Heart right ventricle (tissue), 16 donors: ENCODE measurements at regions not wholly inside any gene's neighbourhood (a gene's known extent, or its start where the extent isn't known, plus 50 kb on each side); places are given as distances from the start of the nearest gene placed in this dataset.

Source experiments
- ATAC-seq, 8 donors: fragments of 200-7000 bp; cut with Tn5 transposase; one replicate each; pipeline ENCODE4 v1.9.1; 2020; ENCODE audit warnings: mild to moderate bottlenecking in 8 of 8, moderate library complexity in 8 of 8, moderate number of reproducible peaks in 1 of 8
- DNase-seq, 2 donors: peaks; one replicate each; pipeline ENCODE4 v3.0.0-alpha.2; 2020
- H3K27ac ChIP-seq, 10 donors: fragments of 200-600 bp; sonication (generic) in 2 of 10; one replicate each; pipeline versions ENCODE4 v1.5.0 to v1.8.0; 2020 to 2022; ENCODE audit warnings: mild to moderate bottlenecking in 3 of 10
- H3K27me3 ChIP-seq, 7 donors: fragments of 200-600 bp; one replicate each; pipeline ENCODE4 v1.8.0; 2021 to 2022; ENCODE audit warnings: mild to moderate bottlenecking in 2 of 7
- H3K36me3 ChIP-seq, 9 donors: fragments of 200-600 bp; sonication (generic) in 1 of 9; one replicate each; pipeline versions ENCODE4 v1.5.0 to v1.8.0; 2020 to 2022; ENCODE audit warnings: mild to moderate bottlenecking in 2 of 9
- H3K4me1 ChIP-seq, 9 donors: fragments of 200-600 bp; sonication (generic) in 1 of 9; one replicate each; pipeline versions ENCODE4 v1.5.0 to v1.8.0; 2020 to 2022; ENCODE audit warnings: mild to moderate bottlenecking in 4 of 9
- H3K4me3 ChIP-seq, 10 donors: fragments of 200-600 bp; sonication (generic) in 2 of 10; one replicate each; pipeline versions ENCODE4 v1.5.0 to v1.8.0; 2020 to 2022; ENCODE audit warnings: mild to moderate bottlenecking in 7 of 10, moderate library complexity in 2 of 10
- H3K9me3 ChIP-seq, 11 donors: fragments of 200-600 bp in 10 of 11; sonication (generic) in 2 of 11; one replicate each; pipeline versions ENCODE4 v1.5.0 to v1.8.0; 2013 to 2022; ENCODE audit warnings: mild to moderate bottlenecking in 2 of 11, control low read depth in 1 of 11, moderate library complexity in 1 of 11
- CTCF ChIP-seq, 9 donors: fragments of 200-600 bp; sonication (generic) in 2 of 9; IDR thresholded peaks; one replicate each; pipeline versions ENCODE4 v1.5.0 to v1.8.0; 2021 to 2022; ENCODE audit warnings: antibody characterized with exemption in 9 of 9, mild to moderate bottlenecking in 5 of 9, moderate library complexity in 1 of 9
- WGBS, 2 donors: extraction: QIAGEN DNeasy Blood & Tissue Kit; methylation state at CpG; one replicate each; pipeline ENCODE4 v1.1.7; 2013; ENCODE audit warnings: inconsistent platforms in 1 of 2; 5-methylcytosine and 5-hydroxymethylcytosine counted together
- intact Hi-C, 10 donors: fragments of 100-400 bp; cut with DNase I; formaldehyde crosslinking; loops; one replicate each; pipeline versions ENCODE4 v1.11.1 to v1.14.2; 2022
- donor health status: Arrhythmogenic right ventricular cardiomyopathy.
- donor health status: ischemic (EF 13 %, LVEDD 7.1; RV severe dilation, severe dysfunction).
- donor health status: healthy with polysubstance abuse.
- donor health status: DM: no; HTN: yes; CAD: no.
- donor health status: DM: no; HTN: no; CAD: no.
- donor health status: ischemic (EF 25% LVEDD 6.9; RV normal size, moderate dysfunction).
- donor health status: ischemic (EF 25% LVEDD 5.7; RV mildly dilated, moderate dysfunction).
- donor health status: healthy.
- donor health status: DM: yes; HTN: yes; CAD: no.
- donor health status: Ischemic cardiomyopathy.
- donor health status: ischemic (EF 35%, LVEDD 5.7; RV mildly dilated, moderate dysfunction).
- donor health status: nonischemic (EF 11% LVEDD 7.7; RV severe dilation, severe dysfunction).
- donor health status: DM: yes; HTN: yes; CAD: no.
- donor health status: PGD.
- donor health status: ischemic (EF 29% LVEDD 5.4; RV normal size, mild dysfunction).
- donor health status: nonischemic (EF 23%, LVEDD 6.1; RV moderate dilation, normal function).

GRCh38 chr16:52725461-52725860 lies 178.5 kb upstream of the TOX3 start:
- no peaks in the 10 kb centered on the region for H3K36me3 ChIP-seq
- no peak overlapping the region for H3K27ac ChIP-seq
- no peaks in the 10 kb centered on the region for H3K9me3 ChIP-seq
- DNase-seq (no peak), ATAC-seq (no peak)
- H3K4me1 ChIP-seq: no peaks in the 10 kb centered on the region
- H3K4me3 ChIP-seq: no peak overlapping the region
- 95 to 96% methylated on average over 1 of the region's 1 CpG for WGBS, 2 donors
- TF ChIP-seq CTCF (IDR thresholded peaks at IDR 0.05): no peak
- H3K27me3 ChIP-seq: peaks cover 0 to 6% (median 0%) of the 10 kb centered on the region in 7 donors
- intact Hi-C loops: no loop called here

GRCh38 chr16:52725043-52725442 lies 178.1 kb upstream of the TOX3 start:
- no peak for ATAC-seq
- TF ChIP-seq CTCF (IDR thresholded peaks at IDR 0.05): no peak
- intact Hi-C loops: no loop called here

GRCh38 chr16:52721331-52721730 lies 174.4 kb upstream of the TOX3 start:
- Histone ChIP-seq H3K9me3 (no peaks in the 10 kb centered on the region), H3K27ac (no peak overlapping the region), H3K4me3 (no peak overlapping the region), H3K4me1 (no peaks in the 10 kb centered on the region), H3K27me3 (no peaks in the 10 kb centered on the region), H3K36me3 (no peaks in the 10 kb centered on the region)
- ATAC-seq: no peak
- 49 to 61% methylated on average over 6 of the region's 6 CpGs for WGBS, 2 donors
- intact Hi-C loops: no loop called here
- DNase-seq: no peak
- TF ChIP-seq CTCF (IDR thresholded peaks at IDR 0.05): no peak

More at GRCh38 chr16:52725043-52725442, 178.1 kb upstream of the TOX3 start:
- no peaks in the 10 kb centered on the region for H3K4me1 ChIP-seq
- H3K27me3 ChIP-seq: peaks cover 0 to 6% (median 0%) of the 10 kb centered on the region in 7 donors
- H3K36me3 ChIP-seq: no peaks in the 10 kb centered on the region
- 81 to 83% methylated on average over 3 of the region's 3 CpGs for WGBS, 2 donors
- no peak overlapping the region for H3K4me3 ChIP-seq
- DNase-seq: no peak
- H3K27ac ChIP-seq: no peak overlapping the region
- H3K9me3 ChIP-seq: no peaks in the 10 kb centered on the region

GRCh38 chr16:52718046-52718445 lies 171.1 kb upstream of the TOX3 start:
- H3K9me3 ChIP-seq: no peaks in the 10 kb centered on the region
- TF ChIP-seq CTCF (IDR thresholded peaks at IDR 0.05): no peak
- H3K4me3 ChIP-seq: no peak overlapping the region
- DNase-seq (no peak), ATAC-seq (no peak)
- H3K36me3 ChIP-seq: no peaks in the 10 kb centered on the region
- intact Hi-C loops: no loop called here
- H3K27ac ChIP-seq: no peak overlapping the region
- WGBS, 2 donors: 57 to 61% methylated on average over 4 of the region's 4 CpGs
- no peaks in the 10 kb centered on the region for H3K4me1 ChIP-seq
- no peaks in the 10 kb centered on the region for H3K27me3 ChIP-seq
